Esophagus muscularis mucosa (tissue), 4 donors: ENCODE measurements at regions not wholly inside any gene's neighbourhood (a gene's known extent, or its start where the extent isn't known, plus 50 kb on each side); places are given as distances from the start of the nearest gene placed in this dataset.

Experiments used
- DNase-seq: peaks from one replicate; pipeline ENCODE4 v3.0.0-alpha.2; 2017; ENCODE audit errors: extremely low spot score
- H3K27ac ChIP-seq, 4 donors: fragments of 200-600 bp; sonication (generic); replicated peaks in 1 of 4; 1 replicate in 3 of 4; 2 replicates in 1 of 4; pipeline ENCODE4 v1.5.1; 2016 to 2019; ENCODE audit warnings: mild to moderate bottlenecking in 1 of 4
- H3K27me3 ChIP-seq, 4 donors: fragments of 200-600 bp; sonication (generic); one replicate each; pipeline versions ENCODE4 v1.5.1 to v1.6.0; 2016 to 2019
- H3K36me3 ChIP-seq, 4 donors: fragments of 200-600 bp; sonication (generic); one replicate each; pipeline ENCODE4 v1.5.1; 2016 to 2019
- H3K4me1 ChIP-seq, 4 donors: fragments of 200-600 bp; sonication (generic); one replicate each; pipeline ENCODE4 v1.5.1; 2016 to 2019
- H3K4me3 ChIP-seq, 4 donors: fragments of 200-600 bp; sonication (generic); 1 replicate in 2 of 4; 2 replicates in 2 of 4; pipeline ENCODE4 v1.5.1; 2016 to 2019; ENCODE audit warnings: mild to moderate bottlenecking in 4 of 4, moderate library complexity in 1 of 4
- H3K9me3 ChIP-seq, 4 donors: fragments of 200-600 bp; sonication (generic); 1 replicate in 3 of 4; 2 replicates in 1 of 4; pipeline ENCODE4 v1.5.1; 2016 to 2019
- EP300 ChIP-seq: sonication (generic); formaldehyde crosslinking; IDR thresholded peaks from one replicate; pipeline ENCODE4 v1.6.1; 2017; ENCODE audit warnings: antibody characterized with exemption
- POLR2A ChIP-seq: fragments of 450-650 bp; IDR thresholded peaks from one replicate; pipeline ENCODE4 v1.6.1; 2017; ENCODE audit warnings: antibody characterized with exemption, moderate library complexity, mild to moderate bottlenecking, low read depth
- POLR2AphosphoS5 ChIP-seq, 2 donors: sonication (generic); formaldehyde crosslinking; IDR thresholded peaks; one replicate each; pipeline ENCODE4 v1.6.1; 2017; ENCODE audit warnings: antibody characterized with exemption in 2 of 2
- WGBS: methylation state at CpG from one replicate; pipeline ENCODE4 v1.1.5; 2018; 5-methylcytosine and 5-hydroxymethylcytosine counted together
- intact Hi-C: fragments of 100-400 bp; cut with DNase I; formaldehyde crosslinking; loops from one replicate; pipeline ENCODE4 v1.15.1; 2023
- TF ChIP-seq, protein P1 (sequence below), 3 experiments: fragments of 200-600 bp in 2 of 3; fragments of 450-650 bp in 1 of 3; sonication (generic) in 2 of 3; IDR thresholded peaks; one replicate each; pipeline ENCODE4 v1.5.1; 2017 to 2019; ENCODE audit warnings: antibody characterized with exemption in 3 of 3, mild to moderate bottlenecking in 2 of 3, moderate library complexity in 1 of 3

DNA sequence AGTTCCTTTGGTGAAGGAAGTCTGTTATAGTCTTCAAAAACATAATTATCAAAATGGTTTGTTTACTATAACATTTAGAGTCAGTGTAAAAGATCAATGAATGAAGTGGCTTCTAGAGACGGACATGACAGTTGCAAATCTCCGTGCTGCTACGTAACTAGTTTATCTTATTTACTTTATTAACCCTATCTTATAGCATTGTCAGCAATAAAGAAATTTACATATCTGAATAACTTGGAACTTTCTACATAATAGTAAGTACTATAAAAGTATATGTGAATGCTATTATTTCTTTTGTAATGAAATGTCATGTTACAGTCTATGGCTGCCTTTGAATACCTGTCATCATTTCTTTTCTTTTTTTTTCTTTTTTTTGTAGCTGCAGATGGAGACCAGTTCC is 246.8 kb downstream of the PTH2R start:
- Histone ChIP-seq H3K4me1 (no peaks in the 10 kb centered on the region), H3K36me3 (no peaks in the 10 kb centered on the region), H3K27me3 (no peaks in the 10 kb centered on the region), H3K9me3 (no peaks in the 10 kb centered on the region), H3K4me3 (no peak overlapping the region), H3K27ac (no peak overlapping the region)
- intact Hi-C loops, result no loop called here
- WGBS, result 86% methylated on average over 3 of the region's 3 CpGs
- no peak for DNase-seq
- TF ChIP-seq POLR2AphosphoS5 (IDR thresholded peaks at IDR 0.05) (no peak), POLR2A (no peak), EP300 (no peak)
- TF ChIP-seq, protein P1, sequence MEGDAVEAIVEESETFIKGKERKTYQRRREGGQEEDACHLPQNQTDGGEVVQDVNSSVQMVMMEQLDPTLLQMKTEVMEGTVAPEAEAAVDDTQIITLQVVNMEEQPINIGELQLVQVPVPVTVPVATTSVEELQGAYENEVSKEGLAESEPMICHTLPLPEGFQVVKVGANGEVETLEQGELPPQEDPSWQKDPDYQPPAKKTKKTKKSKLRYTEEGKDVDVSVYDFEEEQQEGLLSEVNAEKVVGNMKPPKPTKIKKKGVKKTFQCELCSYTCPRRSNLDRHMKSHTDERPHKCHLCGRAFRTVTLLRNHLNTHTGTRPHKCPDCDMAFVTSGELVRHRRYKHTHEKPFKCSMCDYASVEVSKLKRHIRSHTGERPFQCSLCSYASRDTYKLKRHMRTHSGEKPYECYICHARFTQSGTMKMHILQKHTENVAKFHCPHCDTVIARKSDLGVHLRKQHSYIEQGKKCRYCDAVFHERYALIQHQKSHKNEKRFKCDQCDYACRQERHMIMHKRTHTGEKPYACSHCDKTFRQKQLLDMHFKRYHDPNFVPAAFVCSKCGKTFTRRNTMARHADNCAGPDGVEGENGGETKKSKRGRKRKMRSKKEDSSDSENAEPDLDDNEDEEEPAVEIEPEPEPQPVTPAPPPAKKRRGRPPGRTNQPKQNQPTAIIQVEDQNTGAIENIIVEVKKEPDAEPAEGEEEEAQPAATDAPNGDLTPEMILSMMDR (IDR thresholded peaks at IDR 0.05), result no peak

DNA sequence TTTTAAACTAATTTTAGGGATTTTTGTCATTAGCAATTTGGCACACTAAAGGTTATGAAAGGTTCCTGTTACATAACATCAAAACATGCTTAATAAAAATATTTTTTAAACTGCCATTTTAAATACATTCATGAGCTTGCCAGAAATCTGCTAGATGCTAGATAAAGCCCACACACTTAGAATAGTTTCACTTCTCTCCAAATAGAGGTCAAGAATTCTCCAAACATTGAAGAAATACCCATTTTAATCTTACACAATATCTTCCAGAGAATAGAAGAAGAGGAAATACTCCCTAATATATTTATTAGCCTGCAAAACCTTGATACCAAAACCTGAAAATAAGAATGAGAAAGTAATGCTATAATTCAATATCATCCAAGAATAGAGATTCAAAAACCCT is 247.5 kb downstream of the PTH2R start:
- no peaks in the 10 kb centered on the region for H3K9me3 ChIP-seq
- H3K27ac ChIP-seq, result no peak overlapping the region
- intact Hi-C loops, result no loop called here
- no peak overlapping the region for H3K4me3 ChIP-seq
- no peaks in the 10 kb centered on the region for H3K36me3 ChIP-seq
- no peaks in the 10 kb centered on the region for H3K27me3 ChIP-seq
- TF ChIP-seq EP300, result no peak
- TF ChIP-seq, protein P1 (IDR thresholded peaks at IDR 0.05), result no peak
- no peak for TF ChIP-seq POLR2A
- no peak for TF ChIP-seq POLR2AphosphoS5 (IDR thresholded peaks at IDR 0.05)
- DNase-seq, result no peak
- H3K4me1 ChIP-seq, result no peaks in the 10 kb centered on the region

DNA sequence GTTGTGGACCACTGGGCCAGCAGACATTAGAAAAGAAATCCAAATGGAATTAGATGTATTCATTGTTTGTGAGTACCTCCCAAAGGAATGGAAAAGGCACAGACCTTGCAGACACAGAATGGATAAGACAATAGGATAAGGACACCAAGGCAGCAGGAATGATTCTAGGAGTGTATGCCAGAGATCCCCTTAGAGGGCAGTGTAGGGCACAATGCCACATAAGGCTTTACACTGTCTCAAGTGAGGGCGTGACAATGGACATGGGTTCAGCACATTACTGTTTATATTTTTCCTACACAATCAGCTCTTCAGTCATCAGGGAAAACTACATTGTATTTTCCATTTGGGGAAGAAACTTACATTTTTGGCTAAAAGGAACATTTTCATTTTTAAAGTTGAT is 250.9 kb downstream of the PTH2R start:
- intact Hi-C loops, result no loop called here
- WGBS, result 89% methylated on average over 1 of the region's 1 CpG
- Histone ChIP-seq H3K27ac (no peak overlapping the region), H3K4me1 (no peaks in the 10 kb centered on the region), H3K27me3 (no peaks in the 10 kb centered on the region), H3K4me3 (no peak overlapping the region), H3K36me3 (no peaks in the 10 kb centered on the region), H3K9me3 (no peaks in the 10 kb centered on the region)
- TF ChIP-seq, protein P1 (IDR thresholded peaks at IDR 0.05), result no peak
- no peak for TF ChIP-seq EP300
- TF ChIP-seq POLR2A, result no peak
- TF ChIP-seq POLR2AphosphoS5 (IDR thresholded peaks at IDR 0.05), result no peak
- no peak for DNase-seq

DNA sequence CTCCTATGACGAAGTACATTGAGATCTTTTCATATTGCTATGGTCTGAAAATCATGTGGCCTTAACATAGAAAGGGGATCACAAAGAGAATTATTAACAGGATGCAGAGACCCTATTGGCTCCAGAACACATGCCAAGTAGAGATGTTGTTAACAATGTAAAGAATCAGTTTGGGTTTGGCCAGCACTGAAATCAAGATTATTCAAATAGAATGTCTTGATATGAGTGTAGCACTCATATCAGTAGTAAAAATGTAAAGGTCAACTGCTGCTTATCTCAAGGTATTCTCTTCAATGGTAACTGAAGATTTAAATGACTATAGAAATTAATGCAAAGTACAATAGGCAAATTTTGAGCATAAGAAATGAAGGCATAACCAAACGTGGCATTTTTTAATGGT is 262.8 kb downstream of the PTH2R start:
- H3K27ac ChIP-seq, result no peak overlapping the region
- intact Hi-C loops, result loop anchor here (10.0 kb wide), 1 partner anchor 1845 kb away; no protein-coding TSS in a partner anchor
- WGBS, result 88% methylated on average over 2 of the region's 2 CpGs
- peaks cover 0 to 3% (median 0%) of the 10 kb centered on the region in 4 donors for H3K27me3 ChIP-seq
- no peak for DNase-seq
- no peaks in the 10 kb centered on the region for H3K4me1 ChIP-seq
- no peaks in the 10 kb centered on the region for H3K9me3 ChIP-seq
- no peak overlapping the region for H3K4me3 ChIP-seq
- no peaks in the 10 kb centered on the region for H3K36me3 ChIP-seq
- TF ChIP-seq, protein P1 (IDR thresholded peaks at IDR 0.05), result no peak
- TF ChIP-seq POLR2A (no peak), POLR2AphosphoS5 (IDR thresholded peaks at IDR 0.05) (no peak)

DNA sequence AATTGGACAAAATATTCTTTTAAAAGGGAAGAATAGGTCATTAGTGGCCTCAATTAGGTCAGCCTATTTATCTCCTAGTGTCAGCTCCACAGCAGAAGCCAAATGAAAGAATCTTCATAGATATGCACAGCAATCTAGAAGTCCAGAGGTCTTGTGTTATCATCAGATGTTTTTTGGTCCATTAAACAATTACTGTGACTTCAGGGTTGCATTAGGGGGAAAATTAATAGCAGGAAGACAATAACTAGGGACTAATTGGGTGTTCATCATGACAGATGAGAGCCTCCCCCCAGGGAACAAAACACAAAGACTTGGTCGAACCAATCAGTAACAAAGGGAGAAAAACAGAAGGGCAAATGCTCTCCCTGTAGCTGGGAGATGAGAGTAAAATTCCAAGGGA is 264.7 kb downstream of the PTH2R start:
- H3K9me3 ChIP-seq, result no peaks in the 10 kb centered on the region
- intact Hi-C loops, result no loop called here
- no peaks in the 10 kb centered on the region for H3K4me1 ChIP-seq
- no peak overlapping the region for H3K27ac ChIP-seq
- no peak for TF ChIP-seq POLR2AphosphoS5 (IDR thresholded peaks at IDR 0.05)
- TF ChIP-seq POLR2A, result no peak
- TF ChIP-seq, protein P1 (IDR thresholded peaks at IDR 0.05), result no peak
- TF ChIP-seq EP300, result no peak
- 12% methylated on average over 1 of the region's 1 CpG for WGBS
- H3K27me3 ChIP-seq, result peaks cover 0 to 3% (median 0%) of the 10 kb centered on the region in 4 donors
- no peak overlapping the region for H3K4me3 ChIP-seq
- H3K36me3 ChIP-seq, result no peaks in the 10 kb centered on the region
- DNase-seq, result no peak
